Prostate gland (tissue), 2 donors: ENCODE measurements at regions not wholly inside any gene's neighbourhood (a gene's known extent, or its start where the extent isn't known, plus 50 kb on each side); places are given as distances from the start of the nearest gene placed in this dataset.

Experiments used
- DNase-seq: peaks from one replicate; pipeline ENCODE4 v3.0.0-alpha.2; 2019; ENCODE audit warnings: low spot score
- H3K27ac ChIP-seq, 2 donors: fragments of 200-600 bp; sonication (generic); 2 replicates each; pipeline ENCODE4 v1.5.1; 2017 to 2019
- H3K27me3 ChIP-seq: fragments of 200-600 bp; sonication (generic); replicated peaks from 2 replicates; pipeline ENCODE4 v1.5.1; 2019; ENCODE audit not compliant: insufficient read depth
- H3K36me3 ChIP-seq, 2 donors: fragments of 200-600 bp; sonication (generic); 1 replicate in 1 of 2; 2 replicates in 1 of 2; pipeline versions ENCODE4 v1.5.1 to v1.8.1; 2017 to 2019
- H3K4me1 ChIP-seq: fragments of 200-600 bp; sonication (generic); replicated peaks from 2 replicates; pipeline ENCODE4 v1.5.1; 2019
- H3K4me3 ChIP-seq, 2 donors: fragments of 200-600 bp; sonication (generic); 2 replicates each; pipeline ENCODE4 v1.5.1; 2017 to 2019
- H3K9me3 ChIP-seq: fragments of 200-600 bp; sonication (generic); 2 replicates; pipeline ENCODE4 v1.5.1; 2017
- CTCF ChIP-seq, 4 experiments: fragments of 200-600 bp in 2 of 4; fragments of 450-650 bp in 2 of 4; sonication (generic) in 2 of 4; IDR thresholded peaks; 1 replicate in 3 of 4; 2 replicates in 1 of 4; pipeline ENCODE4 v1.5.1; 2016 to 2019; ENCODE audit warnings: antibody characterized with exemption in 4 of 4, mild to moderate bottlenecking in 2 of 4, moderate library complexity in 2 of 4
- POLR2A ChIP-seq: fragments of 450-650 bp; IDR thresholded peaks from one replicate; pipeline ENCODE4 v1.6.1; 2016; ENCODE audit warnings: antibody characterized with exemption, mild to moderate bottlenecking
- POLR2AphosphoS5 ChIP-seq: sonication (generic); formaldehyde crosslinking; IDR thresholded peaks from one replicate; pipeline ENCODE4 v1.6.1; 2017; ENCODE audit warnings: antibody characterized with exemption
- WGBS: methylation state at CpG from one replicate; pipeline ENCODE4 v1.1.5; 2018; 5-methylcytosine and 5-hydroxymethylcytosine counted together
- intact Hi-C: fragments of 100-400 bp; cut with DNase I; formaldehyde crosslinking; loops from one replicate; pipeline ENCODE4 v1.14.2; 2022

GRCh38 chr4:127181001-127181400 lies 451.8 kb upstream of the INTU start:
- no peak overlapping the region for H3K4me3 ChIP-seq
- no peaks in the 10 kb centered on the region for H3K9me3 ChIP-seq
- intact Hi-C loops, result no loop called here
- H3K27me3 ChIP-seq, result no peaks in the 10 kb centered on the region
- no peaks in the 10 kb centered on the region for H3K4me1 ChIP-seq
- DNase-seq, result no peak
- no peak overlapping the region for H3K27ac ChIP-seq
- no peaks in the 10 kb centered on the region for H3K36me3 ChIP-seq
- TF ChIP-seq POLR2AphosphoS5 (no peak), CTCF (IDR thresholded peaks at IDR 0.05) (no peak), POLR2A (no peak)

DNA sequence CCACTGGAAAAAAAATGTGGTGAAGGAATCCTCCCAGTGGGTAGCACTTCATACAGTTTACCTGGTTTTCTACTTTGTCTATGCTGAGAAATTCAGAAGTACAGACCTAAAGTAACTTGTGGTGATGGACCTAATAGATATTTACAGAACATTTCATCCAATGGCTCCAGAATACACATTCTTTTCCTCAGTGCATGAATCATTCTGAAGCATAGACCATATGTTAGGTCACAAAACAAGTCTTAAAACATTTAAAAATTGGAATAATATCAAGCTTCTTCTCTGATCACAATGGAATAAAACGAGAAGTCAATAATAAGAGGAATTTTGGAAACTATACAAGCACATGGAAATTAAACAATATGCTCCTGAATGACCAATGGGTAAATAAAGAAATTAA lies 450.1 kb upstream of the INTU start:
- no peak for DNase-seq
- no peak overlapping the region for H3K27ac ChIP-seq
- 56% methylated on average over 1 of the region's 1 CpG for WGBS
- no peak for TF ChIP-seq POLR2AphosphoS5
- TF ChIP-seq POLR2A, result no peak
- no peak for TF ChIP-seq CTCF (IDR thresholded peaks at IDR 0.05)
- no peaks in the 10 kb centered on the region for H3K4me1 ChIP-seq
- intact Hi-C loops, result no loop called here
- no peak overlapping the region for H3K4me3 ChIP-seq
- no peaks in the 10 kb centered on the region for H3K36me3 ChIP-seq
- H3K9me3 ChIP-seq, result no peaks in the 10 kb centered on the region
- no peaks in the 10 kb centered on the region for H3K27me3 ChIP-seq

DNA sequence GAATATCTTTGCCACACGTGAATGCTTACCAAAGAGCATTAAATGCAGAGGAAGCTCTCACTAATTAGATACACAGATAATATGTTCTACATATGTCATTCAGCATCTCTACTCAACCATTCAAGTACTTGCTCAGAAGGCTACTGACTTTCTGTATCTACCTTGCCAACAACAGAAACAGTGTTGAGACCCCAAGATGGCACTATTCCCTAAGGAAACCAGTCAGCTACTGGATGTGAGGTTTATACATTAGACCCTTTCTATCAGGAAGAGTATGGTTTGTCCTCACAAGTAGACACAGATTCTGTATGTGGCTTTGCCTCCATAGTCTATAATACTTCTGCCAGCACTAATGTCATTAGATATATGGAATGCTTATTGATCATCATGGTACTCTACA lies 443.9 kb upstream of the INTU start:
- intact Hi-C loops, result no loop called here
- Histone ChIP-seq H3K27me3 (no peaks in the 10 kb centered on the region), H3K27ac (no peak overlapping the region), H3K4me3 (no peak overlapping the region), H3K36me3 (no peaks in the 10 kb centered on the region), H3K4me1 (no peaks in the 10 kb centered on the region), H3K9me3 (no peaks in the 10 kb centered on the region)
- TF ChIP-seq POLR2AphosphoS5 (no peak), POLR2A (no peak), CTCF (IDR thresholded peaks at IDR 0.05) (no peak)
- WGBS, result 90% methylated on average over 1 of the region's 1 CpG
- DNase-seq, result no peak

DNA sequence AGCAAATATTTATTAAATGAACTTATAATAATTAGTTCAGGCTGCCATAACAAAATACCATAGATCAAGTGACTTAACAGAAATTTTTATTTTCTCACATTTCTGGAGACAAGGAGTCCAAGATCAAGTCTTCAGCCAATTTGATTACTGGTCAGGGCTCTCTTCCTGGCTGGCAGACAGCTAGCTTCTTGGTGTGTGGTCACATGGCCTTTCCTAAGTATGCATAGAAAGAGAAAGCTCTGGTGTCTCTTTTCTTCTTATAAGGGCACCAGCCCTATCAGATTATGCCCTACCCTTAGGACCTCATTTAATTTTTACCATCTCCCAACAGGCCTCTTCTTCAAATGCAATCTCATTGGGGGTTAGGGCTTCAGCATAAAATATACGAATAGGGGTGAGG lies 438.5 kb upstream of the INTU start:
- 97% methylated on average over 1 of the region's 1 CpG for WGBS
- TF ChIP-seq POLR2AphosphoS5 (no peak), CTCF (IDR thresholded peaks at IDR 0.05) (no peak), POLR2A (no peak)
- Histone ChIP-seq H3K27me3 (no peaks in the 10 kb centered on the region), H3K9me3 (no peaks in the 10 kb centered on the region), H3K27ac (no peak overlapping the region), H3K36me3 (no peaks in the 10 kb centered on the region), H3K4me1 (no peaks in the 10 kb centered on the region), H3K4me3 (no peak overlapping the region)
- intact Hi-C loops, result no loop called here
- DNase-seq, result no peak

- no peak for DNase-seq
- 39% methylated on average over 7 of the region's 7 CpGs for WGBS
- TF ChIP-seq POLR2AphosphoS5 (no peak), POLR2A (no peak), CTCF (IDR thresholded peaks at IDR 0.05) (no peak)
These were observed 436.0 kb upstream of the INTU start for GRCh38 chr4:127196655-127197352.

More at GRCh38 chr4:127196655-127197352, 436.0 kb upstream of the INTU start:
- H3K4me1 ChIP-seq, result no peaks in the 10 kb centered on the region
- no peaks in the 10 kb centered on the region for H3K36me3 ChIP-seq
- H3K4me3 ChIP-seq, result no peak overlapping the region
- intact Hi-C loops, result no loop called here
- no peaks in the 10 kb centered on the region for H3K9me3 ChIP-seq
- H3K27me3 ChIP-seq, result no peaks in the 10 kb centered on the region
- no peak overlapping the region for H3K27ac ChIP-seq
